Activated CD8-positive, alpha-beta memory T cell treated with anti-CD3 and anti-CD28 coated beads for 48 hours (primary cell): ENCODE measurements at regions not wholly inside any gene's neighbourhood (a gene's known extent, or its start where the extent isn't known, plus 50 kb on each side); places are given as distances from the start of the nearest gene placed in this dataset.

Source experiments
- DNase-seq, 3 experiments: peaks; one replicate each; pipeline ENCODE4 v3.0.0-alpha.2; 2020; ENCODE audit warnings: low read depth in 2 of 3, low spot score in 2 of 3

DNA sequence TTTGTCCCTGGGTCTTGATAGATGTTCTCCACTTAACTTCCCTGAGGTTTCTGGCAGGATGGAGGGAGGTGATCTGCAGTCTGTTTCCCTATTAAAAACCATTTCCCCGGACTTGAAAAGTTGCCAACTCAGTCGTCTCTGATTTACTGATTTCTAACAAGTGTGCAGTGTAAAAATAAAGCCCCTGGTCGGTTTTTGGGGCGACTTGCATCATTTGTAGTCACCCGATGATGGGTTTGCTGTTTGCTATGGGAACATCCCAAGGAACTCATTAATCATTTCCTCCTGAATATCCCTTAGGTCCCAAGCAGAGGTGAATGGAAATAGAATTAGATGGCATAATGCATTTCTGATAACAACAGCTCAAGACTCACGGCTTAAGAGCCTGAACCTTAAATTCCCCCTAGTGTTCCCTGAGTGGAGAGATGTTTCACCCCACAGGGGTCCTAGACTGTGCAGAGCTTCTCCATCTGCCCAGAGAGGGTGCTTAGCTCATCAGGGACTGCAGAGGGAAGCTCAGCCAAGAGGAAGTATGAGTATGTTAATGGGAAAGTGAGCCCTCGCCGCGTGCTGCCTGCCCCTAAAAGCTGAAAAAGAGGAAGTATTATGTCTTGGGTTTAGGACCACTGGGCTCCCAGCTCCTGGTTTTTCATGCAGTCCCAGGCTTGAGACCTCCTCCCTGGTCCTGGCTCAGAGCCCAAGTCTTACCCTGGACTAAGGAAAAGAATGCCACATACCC, 115.1 kb upstream of the DAP start:
- no peak for DNase-seq

- no peak for DNase-seq
Measured at GRCh38 chr5:10875201-10875768, 114.3 kb upstream of the DAP start.

DNA sequence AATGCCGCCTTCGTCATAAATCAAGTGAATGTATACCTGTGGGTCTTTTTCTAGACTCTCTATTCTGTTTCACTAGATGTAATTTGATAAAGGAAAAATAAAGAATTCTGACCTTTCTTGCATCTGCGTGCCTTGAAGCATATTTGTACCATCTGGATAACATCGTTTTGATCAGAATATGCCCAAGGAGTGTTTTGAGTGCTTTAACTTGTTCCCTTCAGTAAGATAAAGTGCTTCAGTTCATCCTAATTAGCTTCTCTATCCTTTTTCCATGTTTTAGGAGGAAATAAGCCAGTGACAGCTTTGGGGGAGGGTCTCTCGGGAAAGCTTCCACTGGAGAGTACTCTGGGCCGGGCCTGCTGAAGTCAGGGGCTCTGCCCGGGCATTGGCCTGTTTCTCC, 113.5 kb upstream of the DAP start:
- no peak for DNase-seq

DNA sequence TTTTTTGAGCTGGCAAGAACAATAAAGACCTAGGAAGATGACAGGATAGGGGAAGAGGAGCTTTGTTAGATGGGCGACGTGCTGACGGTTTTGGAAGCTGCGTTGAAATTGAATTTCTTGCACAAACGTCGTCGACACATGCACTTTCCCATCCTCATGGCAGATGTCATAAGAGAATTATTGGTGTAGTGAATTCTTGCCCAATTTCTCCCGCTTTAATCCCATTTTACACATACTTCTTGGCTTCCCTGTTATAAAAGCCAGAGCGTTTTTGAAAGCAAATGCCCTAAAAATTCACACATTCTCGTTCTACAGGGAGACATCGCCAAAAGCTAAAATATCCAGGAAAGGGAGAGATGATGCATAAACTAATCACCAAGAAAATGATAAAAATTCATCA, 109.8 kb upstream of the DAP start:
- no peak for DNase-seq

- DNase-seq: no peak
Measured at GRCh38 chr5:10868956-10869355, 107.9 kb upstream of the DAP start.

DNA sequence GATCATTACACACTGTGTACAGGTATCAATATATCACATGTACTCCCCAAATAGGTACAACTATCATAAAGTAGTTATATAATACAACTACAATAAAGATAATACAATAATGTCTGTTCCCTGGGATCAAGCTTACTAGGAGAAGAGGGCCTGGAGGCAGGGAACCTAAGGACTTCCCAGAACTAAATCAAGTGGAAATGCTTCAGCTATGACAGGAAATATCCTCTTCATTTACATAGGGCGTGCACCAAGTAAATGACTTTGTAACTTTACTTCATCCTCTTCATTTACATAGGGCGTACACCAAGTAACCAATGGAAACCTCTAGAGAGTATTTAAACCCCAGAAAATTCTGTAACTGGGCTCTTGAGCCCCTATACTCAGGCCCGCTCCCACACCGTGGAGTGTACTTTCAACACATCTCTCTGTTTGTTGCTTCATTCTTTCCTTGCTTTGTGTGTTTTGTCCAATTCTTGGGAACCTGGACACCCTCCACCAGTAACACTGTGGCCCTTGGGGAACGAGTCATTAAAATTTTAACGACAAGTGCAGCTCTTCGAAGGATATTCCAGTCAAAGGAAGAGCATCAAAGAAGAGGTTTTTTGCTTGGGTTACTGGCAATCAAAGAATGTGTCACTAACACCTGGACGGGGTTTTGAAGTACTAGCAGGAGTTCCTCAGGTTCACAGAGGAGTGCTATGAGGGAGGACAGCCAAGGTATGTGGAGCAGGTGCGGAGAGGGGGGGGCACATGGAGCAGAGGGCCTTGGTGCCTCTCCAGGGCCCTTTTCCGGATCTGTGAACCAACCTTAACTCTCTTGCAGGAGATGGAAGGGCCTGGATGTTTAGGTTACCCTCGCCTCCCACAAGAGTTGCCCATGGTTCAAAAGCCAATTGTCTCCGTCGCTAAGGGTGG, 106.6 kb upstream of the DAP start:
- no peak for DNase-seq

DNA sequence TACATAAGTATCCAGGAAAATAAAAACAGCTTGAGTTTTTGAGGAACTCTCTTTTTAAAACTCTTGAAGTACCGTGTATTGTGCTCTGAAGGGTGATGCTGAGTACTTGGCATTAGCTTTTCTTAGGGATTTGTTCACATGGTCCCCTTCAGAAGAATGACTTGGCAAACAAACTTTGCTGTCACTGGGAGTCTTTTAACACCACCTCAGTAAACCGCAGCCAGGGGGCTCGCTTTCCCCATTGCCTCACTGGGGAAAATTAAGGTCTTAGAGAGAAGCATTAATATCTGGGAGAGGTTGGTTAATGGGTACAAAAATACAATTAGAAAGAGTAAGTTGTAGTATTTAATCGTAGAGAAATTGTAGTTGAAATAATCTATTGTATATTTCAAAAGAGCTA, 105.9 kb upstream of the DAP start:
- DNase-seq: no peak

- peak in 2 of 3 experiments; percentile 45 to 61 for DNase-seq
Measured at GRCh38 chr5:10863763-10864383, 102.8 kb upstream of the DAP start.

DNA sequence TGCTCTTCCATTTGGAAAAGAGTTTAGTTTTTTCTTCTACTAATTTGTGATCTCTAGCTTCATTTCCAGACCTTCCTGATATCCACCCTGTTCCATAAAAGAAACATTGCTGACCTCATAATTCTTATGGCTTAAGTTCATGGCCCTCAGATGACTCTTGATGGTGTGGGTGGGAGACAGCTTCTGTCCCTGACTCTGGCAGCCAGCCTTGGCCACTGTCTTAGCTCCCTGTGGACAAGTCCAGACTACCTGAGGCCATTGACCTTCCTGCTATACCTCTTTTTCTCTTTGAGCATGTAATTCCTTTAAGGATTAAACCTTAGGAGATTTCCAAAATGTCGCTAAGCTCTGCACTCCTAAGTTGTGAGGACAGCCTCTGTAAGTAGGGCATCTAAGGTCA, 101.1 kb upstream of the DAP start:
- DNase-seq: no peak

DNA sequence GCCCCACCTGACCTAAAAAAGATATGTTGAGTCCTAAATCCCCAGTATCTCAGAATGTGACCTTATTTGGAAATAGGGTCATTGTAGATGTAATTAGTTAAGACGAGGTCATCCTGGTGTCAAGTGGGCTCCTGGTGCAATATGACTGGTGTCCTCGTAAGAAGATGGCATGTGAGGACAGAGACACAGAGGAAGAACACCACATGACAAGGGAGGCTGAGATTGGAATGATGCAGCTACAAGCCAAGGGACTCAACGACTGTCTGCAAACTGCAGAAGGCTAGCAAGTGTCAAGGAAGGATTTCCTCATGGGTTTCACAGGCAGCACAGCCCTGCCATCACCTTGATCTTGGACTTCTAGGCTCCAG, 100.4 kb upstream of the DAP start:
- DNase-seq: no peak

DNA sequence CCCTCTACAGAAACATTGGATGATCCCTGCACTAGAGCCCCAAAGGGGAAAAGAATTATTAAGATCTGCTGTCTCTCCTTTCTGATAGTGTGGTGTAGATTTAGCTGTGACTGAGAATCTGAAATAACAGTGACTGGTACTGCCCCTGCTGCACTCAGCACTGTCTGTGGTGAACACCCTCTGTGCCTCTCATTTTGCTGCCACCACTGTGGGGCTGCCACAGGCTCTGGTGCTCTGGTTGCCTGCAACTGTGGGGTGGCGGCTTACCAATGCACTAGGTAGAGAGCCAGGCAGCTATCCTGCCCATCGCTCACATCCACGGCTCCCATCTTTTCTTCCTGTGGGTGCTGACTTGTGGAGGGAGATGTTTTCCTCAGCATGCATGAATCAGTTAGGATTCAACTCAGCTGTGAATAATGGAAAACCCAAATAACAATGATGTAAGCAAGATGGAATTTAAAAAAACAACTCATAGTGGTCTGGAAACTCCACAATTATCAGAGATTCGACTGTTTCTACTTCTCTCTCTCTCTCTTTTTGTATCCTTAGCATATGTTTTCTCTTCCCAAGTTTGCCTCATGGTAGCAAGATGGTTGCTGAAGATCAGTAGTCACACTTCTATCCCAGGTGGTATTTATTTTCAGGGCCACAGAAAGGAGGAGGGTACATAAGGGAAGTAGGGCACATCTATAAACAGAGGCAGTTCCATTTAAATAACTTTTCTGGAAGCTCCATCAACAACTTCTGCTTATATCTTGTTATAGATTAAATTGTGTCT, 99.8 kb upstream of the DAP start:
- no peak for DNase-seq

DNA sequence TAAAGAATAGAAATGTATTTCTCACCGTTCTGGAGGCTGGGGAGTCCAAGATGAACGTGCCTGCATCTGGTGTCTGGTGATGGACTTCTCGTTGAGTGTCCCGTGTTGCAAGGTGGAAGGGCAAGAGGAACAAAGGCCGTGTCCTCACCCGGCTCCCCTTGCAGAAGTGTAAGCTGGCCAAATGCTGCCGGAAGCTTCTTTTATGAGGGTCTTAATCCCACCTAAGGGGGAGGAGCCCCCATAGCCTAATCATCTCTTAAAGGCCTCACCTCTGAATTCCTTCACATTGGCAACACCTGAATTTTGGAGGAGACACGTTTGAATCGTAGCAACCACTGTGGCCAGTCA, 99.1 kb upstream of the DAP start:
- no peak for DNase-seq

DNA sequence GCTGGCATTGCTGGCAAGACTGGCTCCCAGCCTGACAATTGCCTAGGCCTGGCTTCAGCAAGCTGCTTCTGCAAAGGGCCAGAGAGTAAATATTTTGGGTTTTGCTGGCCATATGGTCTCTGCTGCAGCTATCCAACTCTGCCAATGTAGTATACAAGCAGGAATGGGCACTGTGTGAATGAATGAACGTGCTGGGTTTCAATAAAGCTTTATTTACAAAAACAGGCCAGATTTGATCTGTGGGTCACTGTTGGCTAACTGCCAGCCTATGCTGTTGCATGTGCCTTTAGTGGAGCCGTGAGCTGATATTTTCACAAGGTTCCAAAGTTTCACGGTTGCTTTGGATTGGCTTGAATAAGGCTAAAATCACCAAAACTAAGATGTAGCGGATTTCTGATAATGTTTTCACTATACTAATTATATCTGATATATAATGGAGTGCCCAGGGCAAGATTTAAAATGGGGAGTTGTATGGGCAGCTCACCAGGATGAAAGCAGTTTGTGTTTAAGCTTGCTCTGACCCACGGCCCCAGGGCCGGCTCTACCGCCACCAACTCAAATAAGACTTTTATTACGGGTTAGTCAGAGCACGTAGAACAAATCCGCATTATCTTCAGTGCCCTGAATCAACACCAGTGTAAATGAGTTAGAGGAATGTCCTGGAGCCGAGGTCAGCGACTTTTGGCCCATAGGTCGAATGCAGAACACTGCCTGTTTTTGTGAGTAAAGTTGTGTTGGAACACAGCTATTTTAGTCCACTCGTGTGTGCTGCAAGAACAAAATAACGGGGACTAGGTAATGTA, 98.6 kb upstream of the DAP start:
- no peak for DNase-seq

GRCh38 chr5:10858945-10859344, 97.9 kb upstream of the DAP start:
- DNase-seq: no peak

- DNase-seq: no peak
Measured at GRCh38 chr5:10858307-10858706, 97.3 kb upstream of the DAP start.

GRCh38 chr5:10857338-10857733, 96.3 kb upstream of the DAP start:
- no peak for DNase-seq

DNA sequence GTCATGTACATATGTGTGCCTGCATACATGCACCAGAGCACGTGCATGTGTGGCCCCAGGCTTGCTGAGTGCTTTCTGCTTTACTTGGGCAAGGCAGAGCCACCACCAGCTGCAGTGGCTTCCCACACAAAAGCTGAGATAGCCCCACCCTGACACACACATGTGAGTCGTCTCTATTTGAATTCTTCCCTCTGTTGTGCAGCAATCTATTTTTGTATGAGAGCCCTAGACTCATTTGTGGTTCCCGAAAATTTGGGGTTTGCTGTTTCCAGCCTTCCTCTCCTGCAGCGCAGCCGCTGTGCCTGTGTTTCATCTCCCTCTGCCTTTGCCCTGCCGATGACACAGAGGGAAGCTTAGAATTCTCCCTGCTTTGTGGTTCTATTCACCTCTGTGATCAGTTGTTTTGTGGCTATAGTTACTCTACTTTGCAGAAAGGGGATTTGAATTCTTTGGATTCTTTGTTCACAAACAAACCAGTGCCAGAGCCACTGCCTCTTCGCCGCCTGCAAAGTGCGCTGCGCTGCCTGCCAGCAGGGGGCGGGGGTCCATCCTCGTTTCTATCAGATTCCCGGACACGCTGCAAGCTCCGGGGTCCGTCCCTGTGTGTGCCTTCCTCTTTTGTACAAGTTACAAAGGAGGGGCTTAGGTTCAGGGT, 95.8 kb upstream of the DAP start:
- DNase-seq: no peak

DNA sequence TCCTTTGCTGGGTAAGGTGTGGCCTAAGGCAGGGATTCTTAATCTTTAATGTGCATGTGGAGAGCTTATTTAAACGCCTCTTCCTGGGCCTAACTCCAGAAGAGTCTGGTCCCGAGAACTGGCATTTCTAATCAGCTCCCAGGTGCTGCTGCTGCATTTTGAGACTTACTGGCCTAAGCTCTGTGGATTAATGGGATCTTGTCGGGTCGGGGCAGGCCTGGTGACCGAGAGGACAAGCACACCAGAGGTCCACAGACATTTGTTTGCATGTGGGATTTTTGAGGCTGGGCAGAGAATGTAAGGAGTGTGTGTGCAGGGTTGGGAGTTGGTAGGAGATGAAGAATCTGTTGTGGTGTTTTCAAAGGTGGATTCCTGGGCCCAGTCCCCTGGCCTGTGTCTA, 95.0 kb upstream of the DAP start:
- DNase-seq: no peak

GRCh38 chr5:10854506-10855277, 93.7 kb upstream of the DAP start:
- DNase-seq: no peak
